ENCODE measurements at regions not wholly inside any gene's neighbourhood (a gene's known extent, or its start where the extent isn't known, plus 50 kb on each side); places are given as distances from the start of the nearest gene placed in this dataset.

GRCh38 chr2:103252781-103253180, 490.9 kb downstream of the TMEM182 start:
- TF ChIP-seq ASH2L (IDR thresholded peaks at IDR 0.05; ENCODE audit: low read length): no peak
- no peak for TF ChIP-seq CTCF (IDR thresholded peaks at IDR 0.05; ENCODE audit: control extremely low read depth in 1 of 3, insufficient read depth in 1 of 3, low read depth in 1 of 3, low read length in 3 of 3)
- TF ChIP-seq ATF3 (IDR thresholded peaks at IDR 0.05; ENCODE audit: insufficient read depth, low read depth, low read length): no peak
- no peak for TF ChIP-seq SIRT6 (IDR thresholded peaks at IDR 0.05; ENCODE audit: low read length)
- TF ChIP-seq POLR2AphosphoS5 (IDR thresholded peaks at IDR 0.05; ENCODE audit: low read depth, low read length): no peak
- no peak for TF ChIP-seq PHF8 (conservative IDR thresholded peaks at IDR 0.05; ENCODE audit: low read depth, low read length)
- TF ChIP-seq USF2 (IDR thresholded peaks at IDR 0.05; ENCODE audit: low read length): no peak
- no peak for TF ChIP-seq TAF7 (optimal IDR thresholded peaks at IDR 0.05; ENCODE audit: borderline replicate concordance, low read depth, low read length)
- TF ChIP-seq POLR2A (IDR thresholded peaks at IDR 0.05; ENCODE audit: control extremely low read depth in 1 of 2, low read depth in 2 of 2, low read length in 2 of 2): no peak
